H1 (cell line): ENCODE measurements at regions not wholly inside any gene's neighbourhood (a gene's known extent, or its start where the extent isn't known, plus 50 kb on each side); places are given as distances from the start of the nearest gene placed in this dataset.
"Not testable (repeated sequence)": the region's sequence is repeated elsewhere in the genome, so short reads cannot be mapped to it uniquely, and the experiment has no call there.

ENCODE experiments used
- CTCF ChIA-PET: fragments of 300-600 bp; sonication (Branson Sonifier 250); formaldehyde crosslinking; loops from one replicate; lab custom pipeline; 2021; ENCODE audit not compliant: partially characterized antibody; lab: Charles Lee
- POLR2A ChIA-PET: fragments of 300-600 bp; sonication (Branson Sonifier 250); formaldehyde crosslinking; loops from one replicate; lab custom pipeline; 2021; ENCODE audit warnings: inconsistent platforms; ENCODE audit not compliant: partially characterized antibody; lab: Charles Lee
- DNase-seq, 2 experiments: peaks; one replicate each; pipeline versions ENCODE4 v3.0.0 to v3.0.0-alpha.2; 2010 to 2022; ENCODE audit warnings: low spot score in 2 of 2, low read depth in 1 of 2, mixed read lengths in 1 of 2
- FAIRE-seq: peaks from 2 replicates; lab custom pipeline; 2011; peaks lifted over from hg19 to GRCh38; lab: Jason Lieb, UNC
- H2AFZ ChIP-seq: 2 replicates; pipeline ENCODE4 v1.8.1; 2012; ENCODE audit warnings: low read length, inconsistent platforms
- H2AK5ac ChIP-seq: 2 replicates; pipeline ENCODE4 v1.6.1; 2013; ENCODE audit warnings: low read depth, low read length
- H2BK120ac ChIP-seq: replicated peaks from 2 replicates; pipeline ENCODE3; 2013; ENCODE audit warnings: low read depth, low read length, inconsistent platforms
- H2BK12ac ChIP-seq: 2 replicates; pipeline ENCODE4 v1.6.1; 2013; ENCODE audit warnings: low read depth, low read length
- H2BK15ac ChIP-seq: 2 replicates; pipeline ENCODE4 v1.6.1; 2013; ENCODE audit warnings: low read length
- H2BK20ac ChIP-seq: 2 replicates; pipeline ENCODE4 v1.6.1; 2013; ENCODE audit warnings: low read length
- H2BK5ac ChIP-seq: 2 replicates; pipeline ENCODE4 v1.6.1; 2013; ENCODE audit warnings: low read depth, low read length
- H3K14ac ChIP-seq: 2 replicates; pipeline ENCODE4 v1.6.1; 2013; ENCODE audit warnings: inconsistent platforms; ENCODE audit not compliant: insufficient read length
- H3K18ac ChIP-seq: 2 replicates; pipeline ENCODE4 v1.6.1; 2013; ENCODE audit warnings: low read length; ENCODE audit errors: extremely low read depth
- H3K23ac ChIP-seq: 2 replicates; pipeline ENCODE4 v1.6.1; 2013; ENCODE audit warnings: inconsistent platforms; ENCODE audit not compliant: insufficient read length
- H3K23me2 ChIP-seq: 2 replicates; pipeline ENCODE4 v1.6.1; 2013; ENCODE audit warnings: low read depth, low read length
- H3K27ac ChIP-seq: 2 replicates; pipeline ENCODE4 v1.6.1; 2011; ENCODE audit warnings: low read depth, low read length, inconsistent platforms
- H3K27me3 ChIP-seq, 4 experiments: replicated peaks in 1 of 4; 1 replicate in 1 of 4; 2 replicates in 3 of 4; pipeline versions ENCODE4 v1.6.1 to v1.8.1; 2011 to 2013; ENCODE audit warnings: low read length in 3 of 4, mild to moderate bottlenecking in 3 of 4, inconsistent platforms in 2 of 4, mixed read lengths in 2 of 4, moderate library complexity in 1 of 4; ENCODE audit not compliant: control insufficient read depth in 3 of 4, insufficient read depth in 3 of 4; ENCODE audit errors: extremely low read depth in 1 of 4
- H3K36me3 ChIP-seq, 4 experiments: 2 replicates each; pipeline versions ENCODE4 v1.6.1 to v1.8.1; 2011 to 2013; ENCODE audit warnings: mild to moderate bottlenecking in 4 of 4, low read length in 3 of 4, moderate library complexity in 2 of 4, control low read depth in 1 of 4, inconsistent platforms in 1 of 4; ENCODE audit not compliant: insufficient read depth in 4 of 4, control insufficient read depth in 2 of 4
- H3K4ac ChIP-seq: replicated peaks from 2 replicates; pipeline ENCODE3; 2013; ENCODE audit warnings: low read length, low read depth, mixed read lengths, inconsistent platforms; ENCODE audit not compliant: insufficient read length
- H3K4me1 ChIP-seq, 4 experiments: replicated peaks in 1 of 4; 1 replicate in 1 of 4; 2 replicates in 3 of 4; pipeline versions ENCODE4 v1.6.1 to v1.8.1; 2011 to 2013; ENCODE audit warnings: low read length in 3 of 4, inconsistent platforms in 2 of 4, mixed read lengths in 1 of 4; ENCODE audit not compliant: insufficient read depth in 4 of 4, control insufficient read depth in 3 of 4
- H3K4me2 ChIP-seq, 2 experiments: 2 replicates each; pipeline versions ENCODE4 v1.6.1 to v1.8.1; 2011 to 2013; ENCODE audit warnings: low read depth in 2 of 2, low read length in 2 of 2, control low read depth in 1 of 2, inconsistent platforms in 1 of 2, mild to moderate bottlenecking in 1 of 2; ENCODE audit not compliant: insufficient read depth in 1 of 2
- H3K4me3 ChIP-seq, 4 experiments: fragments of 200-600, 300-600 bp in 1 of 4; sonication (generic), shearing (Covaris generic), sonication (Bioruptor Twin) in 1 of 4; 2 replicates each; pipeline versions ENCODE4 v1.5.1 to v1.8.1; 2011 to 2016; ENCODE audit warnings: low read length in 4 of 4, low read depth in 3 of 4, control low read depth in 2 of 4, inconsistent platforms in 2 of 4, mild to moderate bottlenecking in 2 of 4, mixed read lengths in 1 of 4, moderate library complexity in 1 of 4; ENCODE audit not compliant: insufficient read depth in 2 of 4; ENCODE audit errors: extremely low read depth in 1 of 4
- H3K56ac ChIP-seq: replicated peaks from 2 replicates; pipeline ENCODE3; 2013; ENCODE audit warnings: low read depth, mild to moderate bottlenecking, mixed read lengths, low read length, inconsistent platforms; ENCODE audit not compliant: insufficient read length
- H3K79me1 ChIP-seq: 2 replicates; pipeline ENCODE4 v1.6.1; 2013; ENCODE audit warnings: low read depth, low read length, control low read depth
- H3K79me2 ChIP-seq, 2 experiments: 2 replicates each; pipeline versions ENCODE4 v1.6.1 to v1.8.1; 2012 to 2013; ENCODE audit warnings: low read length in 2 of 2, mild to moderate bottlenecking in 2 of 2, inconsistent platforms in 1 of 2; ENCODE audit not compliant: insufficient read depth in 2 of 2, control insufficient read depth in 1 of 2
- H3K9ac ChIP-seq, 4 experiments: replicated peaks in 1 of 4; 1 replicate in 1 of 4; 2 replicates in 3 of 4; pipeline versions ENCODE4 v1.6.1 to v1.8.1; 2011 to 2013; ENCODE audit warnings: low read depth in 3 of 4, low read length in 3 of 4, control low read depth in 2 of 4, mild to moderate bottlenecking in 2 of 4, moderate library complexity in 2 of 4, inconsistent platforms in 1 of 4; ENCODE audit errors: extremely low read depth in 1 of 4
- H3K9me3 ChIP-seq, 2 experiments: 2 replicates each; pipeline versions ENCODE4 v1.6.1 to v1.8.1; 2012 to 2013; ENCODE audit warnings: mild to moderate bottlenecking in 2 of 2, moderate library complexity in 2 of 2, control low read depth in 1 of 2, inconsistent platforms in 1 of 2, low read depth in 1 of 2, low read length in 1 of 2, mixed read lengths in 1 of 2; ENCODE audit not compliant: insufficient read depth in 2 of 2
- H4K20me1 ChIP-seq, 2 experiments: replicated peaks in 1 of 2; 2 replicates each; pipeline versions ENCODE3 to v1.8.1; 2011 to 2013; ENCODE audit warnings: inconsistent platforms in 2 of 2, low read length in 2 of 2, mild to moderate bottlenecking in 1 of 2; ENCODE audit not compliant: insufficient read depth in 2 of 2, control insufficient read depth in 1 of 2
- H4K5ac ChIP-seq: 2 replicates; pipeline ENCODE4 v1.6.1; 2013; ENCODE audit warnings: low read length, low read depth, mixed read lengths, inconsistent platforms; ENCODE audit not compliant: insufficient read length
- H4K8ac ChIP-seq: 2 replicates; pipeline ENCODE4 v1.8.0; 2013; ENCODE audit warnings: mild to moderate bottlenecking, moderate library complexity, low read length, inconsistent platforms; ENCODE audit not compliant: insufficient read depth; ENCODE audit errors: extremely low read depth
- H4K91ac ChIP-seq: replicated peaks from 2 replicates; pipeline ENCODE3; 2013; ENCODE audit warnings: low read length, mixed read lengths, inconsistent platforms; ENCODE audit not compliant: insufficient read length
- MAFK ChIP-seq: IDR thresholded peaks from 2 replicates; pipeline ENCODE4 v1.6.1; 2012; ENCODE audit warnings: low read depth, mild to moderate bottlenecking, improper control_type of control experiment, low read length
- TAF1 ChIP-seq: IDR thresholded peaks from 2 replicates; pipeline ENCODE4 v1.6.1; 2011; ENCODE audit warnings: mild to moderate bottlenecking, low read depth, low read length
- WGBS, 2 experiments: shearing (Covaris generic) in 1 of 2; methylation state at CpG; one replicate each; pipeline versions ENCODE4 v1.1.6 to v1.1.7; 2013 to 2015; ENCODE audit warnings: low lambda C conversion rate in 2 of 2, mixed read lengths in 2 of 2, inconsistent platforms in 1 of 2, low coverage in 1 of 2, missing lambda C conversion rate in 1 of 2; ENCODE audit not compliant: insufficient replicate concordance in 2 of 2, insufficient coverage in 1 of 2, insufficient read length in 1 of 2; ENCODE audit errors: extremely low coverage in 1 of 2, missing lambda C conversion rate in 1 of 2; 5-methylcytosine and 5-hydroxymethylcytosine counted together

GRCh38 chr3:163504974-163505373 lies 1573.3 kb downstream of the SI start (continued):
- TF ChIP-seq TAF1 (no peak), MAFK (no peak)

- CTCF ChIA-PET: interaction anchor here (1.7 kb wide), 2 partner anchors 9 kb away, joined by 6 to 7 read pairs; no protein-coding TSS in a partner anchor
- 97% methylated on average over 10 of the region's 11 CpGs; no CpG with 5 or more reads in 1 of the 2 experiments for WGBS, 2 experiments
- not testable (repeated sequence) for H3K27me3 ChIP-seq
Observed at GRCh38 chr3:163499736-163500219, 1578.5 kb downstream of the SI start.

More at GRCh38 chr3:163499736-163500219, 1578.5 kb downstream of the SI start:
- H2BK120ac ChIP-seq, H3K56ac ChIP-seq, H2BK12ac ChIP-seq, H2BK15ac ChIP-seq, H3K14ac ChIP-seq, H3K4me2 ChIP-seq, DNase-seq, H4K8ac ChIP-seq, H2AFZ ChIP-seq, H4K91ac ChIP-seq, H3K9ac ChIP-seq, H3K36me3 ChIP-seq, H3K4me3 ChIP-seq, H3K9me3 ChIP-seq, H4K5ac ChIP-seq, H3K4ac ChIP-seq, H2AK5ac ChIP-seq, H4K20me1 ChIP-seq, H3K27ac ChIP-seq, POLR2A ChIA-PET, H3K23me2 ChIP-seq, H3K18ac ChIP-seq, H2BK5ac ChIP-seq, H3K79me1 ChIP-seq, H3K4me1 ChIP-seq, H3K79me2 ChIP-seq, H3K23ac ChIP-seq, FAIRE-seq, H2BK20ac ChIP-seq: not testable (repeated sequence)
